ENCODE measurements at regions not wholly inside any gene's neighbourhood (a gene's known extent, or its start where the extent isn't known, plus 50 kb on each side); places are given as distances from the start of the nearest gene placed in this dataset.

- Histone ChIP-seq H3K4me3 (ENCODE audit: low read depth in 2 of 2, low read length in 2 of 2) (no peak overlapping the region), H3K4me1 (ENCODE audit: control insufficient read depth, insufficient read depth, low read length) (no peaks in the 10 kb centered on the region), H3K27me3 (ENCODE audit: control insufficient read depth, insufficient read depth, low read length) (no peaks in the 10 kb centered on the region), H3K9me3 (ENCODE audit: control insufficient read depth, insufficient read depth, low read depth, low read length) (no peaks in the 10 kb centered on the region), H3K36me3 (ENCODE audit: control insufficient read depth, insufficient read depth, low read length) (no peaks in the 10 kb centered on the region), H3K27ac (ENCODE audit: low read length) (no peak overlapping the region)
- CTCF ChIA-PET: no interaction called here
- TF ChIP-seq SIN3A (IDR thresholded peaks at IDR 0.05; ENCODE audit: borderline replicate concordance, insufficient read depth, low read depth, low read length): no peak
- TF ChIP-seq POLR2AphosphoS5 (IDR thresholded peaks at IDR 0.05; ENCODE audit: low read depth, low read length): no peak
- no peak for TF ChIP-seq REST (IDR thresholded peaks at IDR 0.05; ENCODE audit: insufficient read depth in 1 of 2, low read depth in 2 of 2, low read length in 1 of 2)
- no peak for TF ChIP-seq TCF7L2 (IDR thresholded peaks at IDR 0.05; ENCODE audit: low read depth, low read length)
- TF ChIP-seq CTCF (IDR thresholded peaks at IDR 0.05): no peak
- ATAC-seq: no peak
- BruUV-seq (replicated peaks): no TSS peak
- no peak for DNase-seq (ENCODE audit: low read depth, low spot score)
- intact Hi-C loops (cut with micrococcal nuclease; ENCODE audit: unreplicated experiment): no loop called here
- in situ Hi-C loops (cut with HindIII; ENCODE audit: low pct_unique_long_range_greater_than_20kb, low sequenced_read_pairs): no loop called here
- POLR2A ChIA-PET: no interaction called here
These were observed 56.2 kb upstream of the TGFBR2 start for GRCh38 chr3:30550246-30550645.

GRCh38 chr3:30551266-30551665 lies 55.1 kb upstream of the TGFBR2 start:
- DNase-seq (ENCODE audit: low read depth, low spot score) (no peak), ATAC-seq (no peak)
- H3K27me3 ChIP-seq (ENCODE audit: control insufficient read depth, insufficient read depth, low read length): no peaks in the 10 kb centered on the region
- no peak overlapping the region for H3K4me3 ChIP-seq (ENCODE audit: low read depth in 2 of 2, low read length in 2 of 2)
- TF ChIP-seq SIN3A (IDR thresholded peaks at IDR 0.05; ENCODE audit: borderline replicate concordance, insufficient read depth, low read depth, low read length) (no peak), REST (IDR thresholded peaks at IDR 0.05; ENCODE audit: insufficient read depth in 1 of 2, low read depth in 2 of 2, low read length in 1 of 2) (no peak), POLR2AphosphoS5 (IDR thresholded peaks at IDR 0.05; ENCODE audit: low read depth, low read length) (no peak), TCF7L2 (IDR thresholded peaks at IDR 0.05; ENCODE audit: low read depth, low read length) (no peak), CTCF (IDR thresholded peaks at IDR 0.05) (no peak)
- in situ Hi-C loops (cut with HindIII; ENCODE audit: low pct_unique_long_range_greater_than_20kb, low sequenced_read_pairs) (no loop called here), intact Hi-C loops (cut with micrococcal nuclease; ENCODE audit: unreplicated experiment) (no loop called here)
- H3K4me1 ChIP-seq (ENCODE audit: control insufficient read depth, insufficient read depth, low read length): no peaks in the 10 kb centered on the region
- no peaks in the 10 kb centered on the region for H3K9me3 ChIP-seq (ENCODE audit: control insufficient read depth, insufficient read depth, low read depth, low read length)
- H3K27ac ChIP-seq (ENCODE audit: low read length): no peak overlapping the region
- CTCF ChIA-PET: no interaction called here
- POLR2A ChIA-PET: no interaction called here
- no TSS peak for BruUV-seq (replicated peaks)
- H3K36me3 ChIP-seq (ENCODE audit: control insufficient read depth, insufficient read depth, low read length): no peaks in the 10 kb centered on the region

All from Panc1 (cell line).